Hematopoietic multipotent progenitor cell treated with erythropoietin and hydrocortisone succinate and interleukin-3 and kit ligand, for 15 days (in vitro differentiated cells): ENCODE measurements at regions not wholly inside any gene's neighbourhood (a gene's known extent, or its start where the extent isn't known, plus 50 kb on each side); places are given as distances from the start of the nearest gene placed in this dataset.

Experiments used
- DNase-seq: peaks from one replicate; pipeline ENCODE4 v3.0.0-alpha.2; 2015; ENCODE audit warnings: low spot score

GRCh38 chr3:8201886-8202285, 299.7 kb upstream of the LMCD1 start:
- no peak for DNase-seq

GRCh38 chr3:8204331-8204730, 297.3 kb upstream of the LMCD1 start:
- DNase-seq: no peak

GRCh38 chr3:8204853-8205650, 296.6 kb upstream of the LMCD1 start:
- DNase-seq: no peak

- DNase-seq: no peak
These were observed 295.7 kb upstream of the LMCD1 start for GRCh38 chr3:8205881-8206280.

GRCh38 chr3:8206971-8207617, 294.5 kb upstream of the LMCD1 start:
- DNase-seq: no peak

- DNase-seq: no peak
These were observed 290.7 kb upstream of the LMCD1 start for GRCh38 chr3:8210882-8211341.

GRCh38 chr3:8212794-8213193, 288.8 kb upstream of the LMCD1 start:
- no peak for DNase-seq

- no peak for DNase-seq
These were observed 288.3 kb upstream of the LMCD1 start for GRCh38 chr3:8213286-8213685.

GRCh38 chr3:8215821-8216220, 285.8 kb upstream of the LMCD1 start:
- DNase-seq: no peak

- no peak for DNase-seq
These were observed 283.2 kb upstream of the LMCD1 start for GRCh38 chr3:8218353-8218940.

GRCh38 chr3:8220291-8220690, 281.3 kb upstream of the LMCD1 start:
- DNase-seq: no peak

GRCh38 chr3:8223766-8224165, 277.9 kb upstream of the LMCD1 start:
- no peak for DNase-seq

GRCh38 chr3:8224941-8225340, 276.7 kb upstream of the LMCD1 start:
- no peak for DNase-seq

GRCh38 chr3:8233938-8234337, 267.7 kb upstream of the LMCD1 start:
- no peak for DNase-seq

- no peak for DNase-seq
These were observed 265.4 kb upstream of the LMCD1 start for GRCh38 chr3:8236264-8236663.

- DNase-seq: no peak
These were observed 263.7 kb upstream of the LMCD1 start for GRCh38 chr3:8237893-8238292.

GRCh38 chr3:8238432-8238831, 263.2 kb upstream of the LMCD1 start:
- no peak for DNase-seq

- no peak for DNase-seq
These were observed 262.5 kb upstream of the LMCD1 start for GRCh38 chr3:8239095-8239494.

GRCh38 chr3:8239718-8240695, 261.6 kb upstream of the LMCD1 start:
- DNase-seq: peak; percentile 25

GRCh38 chr3:8246070-8246469, 255.6 kb upstream of the LMCD1 start:
- no peak for DNase-seq

GRCh38 chr3:8253201-8253600, 248.4 kb upstream of the LMCD1 start:
- DNase-seq: no peak

- no peak for DNase-seq
These were observed 247.1 kb upstream of the LMCD1 start for GRCh38 chr3:8254489-8254888.
